SK-N-SH treated with all-trans-retinoic acid at 6 μM for 48 hours (cell line): ENCODE measurements at regions not wholly inside any gene's neighbourhood (a gene's known extent, or its start where the extent isn't known, plus 50 kb on each side); places are given as distances from the start of the nearest gene placed in this dataset.

Experiments
- ARNTL ChIP-seq: fragments of 450-650 bp; formaldehyde crosslinking; IDR thresholded peaks from 2 replicates; pipeline ENCODE4 v1.5.0; 2020; ENCODE audit warnings: low read depth, mild to moderate bottlenecking, moderate library complexity, borderline replicate concordance
- BACH2 ChIP-seq: fragments of 250-450 bp; sonication (Bioruptor Pico); IDR thresholded peaks from 2 replicates; pipeline ENCODE4 v1.9.0; 2021; ENCODE audit warnings: mild to moderate bottlenecking, borderline replicate concordance
- CREB5 ChIP-seq: fragments of 250-450 bp; sonication (Bioruptor Pico); IDR thresholded peaks from 2 replicates; pipeline ENCODE4 v1.5.1; 2020; ENCODE audit warnings: low read depth, mild to moderate bottlenecking, moderate library complexity
- CSRNP3 ChIP-seq: fragments of 250-450 bp; sonication (Bioruptor Pico); IDR thresholded peaks from 2 replicates; pipeline ENCODE4 v1.5.1; 2021; ENCODE audit warnings: mild to moderate bottlenecking, moderate library complexity
- PATZ1 ChIP-seq: fragments of 250-450 bp; sonication (Bioruptor Pico); IDR thresholded peaks from 2 replicates; pipeline ENCODE4 v1.8.0; 2020; ENCODE audit warnings: mild to moderate bottlenecking, moderate library complexity, borderline replicate concordance
- POU6F1 ChIP-seq: fragments of 250-450 bp; sonication (Bioruptor Pico); IDR thresholded peaks from 2 replicates; pipeline ENCODE4 v1.8.0; 2021; ENCODE audit warnings: low read depth, mild to moderate bottlenecking, moderate library complexity, borderline replicate concordance
- RARB ChIP-seq: fragments of 250-450 bp; sonication (Bioruptor Pico); IDR thresholded peaks from 2 replicates; pipeline ENCODE4 v1.8.0; 2021; ENCODE audit warnings: mild to moderate bottlenecking, moderate library complexity
- ZC3H10 ChIP-seq: fragments of 250-450 bp; sonication (Bioruptor Pico); IDR thresholded peaks from 2 replicates; pipeline ENCODE4 v1.5.1; 2021; ENCODE audit warnings: mild to moderate bottlenecking, moderate library complexity
- ZNF70 ChIP-seq: fragments of 450-650 bp; formaldehyde crosslinking; IDR thresholded peaks from 2 replicates; pipeline ENCODE4 v1.5.0; 2020; ENCODE audit warnings: mild to moderate bottlenecking, moderate library complexity
- ZNF8 ChIP-seq: fragments of 450-650 bp; formaldehyde crosslinking; IDR thresholded peaks from 2 replicates; pipeline ENCODE4 v1.5.0; 2020; ENCODE audit warnings: mild to moderate bottlenecking, moderate library complexity

GRCh38 chr15:24292837-24293236 is 382.7 kb upstream of the NPAP1 start:
- no peak for TF ChIP-seq ZNF70
- TF ChIP-seq ARNTL (CRISPR knock-in tag), result no peak
- TF ChIP-seq ZC3H10 (CRISPR knock-in tag), result no peak
- no peak for TF ChIP-seq PATZ1 (CRISPR knock-in tag)
- no peak for TF ChIP-seq CREB5 (CRISPR knock-in tag)
- no peak for TF ChIP-seq BACH2 (CRISPR knock-in tag)
- no peak for TF ChIP-seq CSRNP3 (CRISPR knock-in tag)
- no peak for TF ChIP-seq POU6F1 (CRISPR knock-in tag)
- no peak for TF ChIP-seq RARB (CRISPR knock-in tag)
- TF ChIP-seq ZNF8 (CRISPR knock-in tag), result no peak
